OCI-LY7 (cell line): ENCODE measurements at regions not wholly inside any gene's neighbourhood (a gene's known extent, or its start where the extent isn't known, plus 50 kb on each side); places are given as distances from the start of the nearest gene placed in this dataset.

ENCODE experiments used
- BruUV-seq: library from RNA; stranded (reverse); fragments of 400-500 nt; replicated peaks from 2 replicates; lab custom pipeline; 2021; lab: Mats Ljungman, UMichigan
- CTCF ChIA-PET: fragments of 300-600 bp; sonication (Branson Sonifier 250); formaldehyde crosslinking; loops from one replicate; lab custom pipeline; 2022; ENCODE audit warnings: antibody characterized with exemption; ENCODE audit not compliant: unreplicated experiment; lab: Charles Lee
- POLR2A ChIA-PET: fragments of 300-600 bp; sonication (Branson Sonifier 250); formaldehyde crosslinking; loops from one replicate; lab custom pipeline; 2022; ENCODE audit warnings: antibody characterized with exemption; lab: Charles Lee
- DNase-seq: peaks from one replicate; pipeline ENCODE4 v3.0.0-alpha.2; 2015; ENCODE audit warnings: low spot score
- H2AFZ ChIP-seq: fragments of 200-600 bp; sonication (generic), shearing (Covaris generic); 2 replicates; pipeline ENCODE4 v1.6.1; 2014; ENCODE audit warnings: mild to moderate bottlenecking, antibody characterized with exemption, low read length, moderate library complexity
- H3K27ac ChIP-seq: fragments of 200-600 bp; sonication (generic); 2 replicates; pipeline ENCODE4 v1.5.1; 2014; ENCODE audit warnings: mixed run types, low read depth, mild to moderate bottlenecking, moderate library complexity, low read length, inconsistent platforms; ENCODE audit not compliant: poor library complexity, severe bottlenecking
- H3K36me3 ChIP-seq: fragments of 200-600 bp; sonication (generic); 2 replicates; pipeline ENCODE4 v1.6.1; 2014; ENCODE audit warnings: mild to moderate bottlenecking, antibody characterized with exemption, low read length, moderate library complexity, mixed read lengths; ENCODE audit not compliant: insufficient read depth
- H3K4me1 ChIP-seq: fragments of 200-600 bp; sonication (generic); 2 replicates; pipeline ENCODE4 v1.5.1; 2014; ENCODE audit warnings: mild to moderate bottlenecking, low read length; ENCODE audit not compliant: insufficient read depth, poor library complexity, severe bottlenecking
- H3K4me2 ChIP-seq: fragments of 200-600 bp; sonication (generic); 2 replicates; pipeline ENCODE4 v1.6.1; 2014; ENCODE audit warnings: mild to moderate bottlenecking, low read length
- H3K4me3 ChIP-seq: fragments of 200-600 bp; sonication (generic); 2 replicates; pipeline ENCODE4 v1.5.1; 2014; ENCODE audit warnings: mild to moderate bottlenecking, low read depth, low read length; ENCODE audit not compliant: poor library complexity, severe bottlenecking
- H3K79me2 ChIP-seq: fragments of 200-600 bp; sonication (generic); 2 replicates; pipeline ENCODE4 v1.6.1; 2016; ENCODE audit warnings: low read depth, mild to moderate bottlenecking, low read length, moderate library complexity, mixed read lengths; ENCODE audit not compliant: insufficient read depth
- H3K9me2 ChIP-seq: fragments of 200-600 bp; sonication (generic); 2 replicates; pipeline ENCODE4 v1.6.1; 2016; ENCODE audit warnings: mild to moderate bottlenecking, low read length, mixed read lengths; ENCODE audit not compliant: insufficient read depth
- H3K9me3 ChIP-seq: fragments of 200-600 bp; sonication (generic); 2 replicates; pipeline ENCODE4 v1.6.1; 2014; ENCODE audit warnings: mild to moderate bottlenecking, mixed run types, low read length, mixed read lengths
- H4K20me1 ChIP-seq: fragments of 200-600 bp; sonication (generic); 2 replicates; pipeline ENCODE4 v1.6.1; 2014; ENCODE audit warnings: mild to moderate bottlenecking, antibody characterized with exemption, low read length, moderate library complexity, mixed read lengths; ENCODE audit not compliant: insufficient read depth
- EZH2phosphoT487 ChIP-seq: fragments of 200-600 bp; sonication (generic); IDR thresholded peaks from 2 replicates; pipeline ENCODE4 v1.6.1; 2018; ENCODE audit warnings: low read depth, borderline replicate concordance, mild to moderate bottlenecking, mixed run types, antibody characterized with exemption, low read length, moderate library complexity, mixed read lengths
- intact Hi-C: fragments of 100-400 bp; cut with micrococcal nuclease; formaldehyde crosslinking; loops from one replicate; pipeline ENCODE4 v1.10.0; 2022; ENCODE audit not compliant: unreplicated experiment
- TF ChIP-seq, protein P1 (sequence below): fragments of 200-600 bp; sonication (generic); conservative IDR thresholded peaks from 2 replicates; pipeline ENCODE4 v1.5.1; 2014; ENCODE audit warnings: mild to moderate bottlenecking, antibody characterized with exemption, low read length, moderate library complexity, mixed read lengths

DNA sequence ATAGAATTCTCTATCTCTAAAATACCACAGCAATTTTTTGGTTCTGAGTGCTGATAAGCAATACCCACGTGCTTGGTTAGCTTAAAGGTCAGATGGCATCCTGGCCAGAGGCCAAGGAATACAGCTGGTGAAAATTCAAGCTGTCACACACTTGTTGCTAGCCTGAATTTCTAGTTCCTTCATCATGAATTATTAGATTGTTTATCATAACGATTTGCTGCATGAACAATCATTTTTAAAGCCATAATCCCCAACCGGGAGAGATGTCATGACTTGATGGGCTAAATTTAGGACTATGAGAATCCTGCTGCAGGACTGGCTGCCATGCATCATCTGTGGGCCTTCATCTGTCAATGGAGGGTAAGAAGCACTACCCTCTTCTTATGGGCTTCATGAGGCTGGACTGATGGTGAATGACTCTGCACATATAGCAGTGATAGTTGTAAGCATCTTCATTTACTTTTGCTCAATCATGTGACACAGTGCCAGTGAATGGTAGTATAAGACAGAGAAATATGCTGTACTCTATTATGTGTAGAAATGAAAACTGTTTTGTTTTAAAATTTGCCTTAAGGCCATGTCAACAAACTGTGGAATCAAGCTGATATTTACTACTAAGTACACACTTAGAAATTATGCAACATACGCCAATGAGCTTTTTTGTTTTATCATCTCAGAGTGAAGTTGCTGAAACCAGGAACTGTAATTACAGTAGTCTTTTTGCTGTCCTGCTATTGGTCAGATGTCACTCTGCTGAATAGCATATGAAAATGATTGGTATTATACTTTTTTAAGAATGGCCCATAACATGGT is 80.5 kb upstream of the RALGPS2 start:
- intact Hi-C loops: no loop called here
- TF ChIP-seq, protein P1, sequence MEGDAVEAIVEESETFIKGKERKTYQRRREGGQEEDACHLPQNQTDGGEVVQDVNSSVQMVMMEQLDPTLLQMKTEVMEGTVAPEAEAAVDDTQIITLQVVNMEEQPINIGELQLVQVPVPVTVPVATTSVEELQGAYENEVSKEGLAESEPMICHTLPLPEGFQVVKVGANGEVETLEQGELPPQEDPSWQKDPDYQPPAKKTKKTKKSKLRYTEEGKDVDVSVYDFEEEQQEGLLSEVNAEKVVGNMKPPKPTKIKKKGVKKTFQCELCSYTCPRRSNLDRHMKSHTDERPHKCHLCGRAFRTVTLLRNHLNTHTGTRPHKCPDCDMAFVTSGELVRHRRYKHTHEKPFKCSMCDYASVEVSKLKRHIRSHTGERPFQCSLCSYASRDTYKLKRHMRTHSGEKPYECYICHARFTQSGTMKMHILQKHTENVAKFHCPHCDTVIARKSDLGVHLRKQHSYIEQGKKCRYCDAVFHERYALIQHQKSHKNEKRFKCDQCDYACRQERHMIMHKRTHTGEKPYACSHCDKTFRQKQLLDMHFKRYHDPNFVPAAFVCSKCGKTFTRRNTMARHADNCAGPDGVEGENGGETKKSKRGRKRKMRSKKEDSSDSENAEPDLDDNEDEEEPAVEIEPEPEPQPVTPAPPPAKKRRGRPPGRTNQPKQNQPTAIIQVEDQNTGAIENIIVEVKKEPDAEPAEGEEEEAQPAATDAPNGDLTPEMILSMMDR: no peak
- no peak for TF ChIP-seq EZH2phosphoT487
- H2AFZ ChIP-seq: peak overlapping the region; percentile 84
- POLR2A ChIA-PET: interaction anchor here (0.5 to 3.3 kb wide), 16 partner anchors 8 to 388 kb away, joined by 3 to 14 read pairs (median 4); no protein-coding TSS in a partner anchor
- no peaks in the 10 kb centered on the region for H3K9me3 ChIP-seq
- H3K4me3 ChIP-seq: no peak overlapping the region
- H3K27ac ChIP-seq: no peak overlapping the region
- no peaks in the 10 kb centered on the region for H4K20me1 ChIP-seq
- peak overlapping the region; percentile 44 for H3K4me2 ChIP-seq
- DNase-seq: peak; percentile 51
- CTCF ChIA-PET: interaction anchor here (0.6 to 1.0 kb wide), 2 partner anchors 8 to 63 kb away, joined by 3 read pairs; no protein-coding TSS in a partner anchor
- no peaks in the 10 kb centered on the region for H3K36me3 ChIP-seq
- H3K4me1 ChIP-seq: peaks cover 38% of the 10 kb centered on the region
- no peaks in the 10 kb centered on the region for H3K9me2 ChIP-seq
- BruUV-seq: no TSS peak
- no peaks in the 10 kb centered on the region for H3K79me2 ChIP-seq

DNA sequence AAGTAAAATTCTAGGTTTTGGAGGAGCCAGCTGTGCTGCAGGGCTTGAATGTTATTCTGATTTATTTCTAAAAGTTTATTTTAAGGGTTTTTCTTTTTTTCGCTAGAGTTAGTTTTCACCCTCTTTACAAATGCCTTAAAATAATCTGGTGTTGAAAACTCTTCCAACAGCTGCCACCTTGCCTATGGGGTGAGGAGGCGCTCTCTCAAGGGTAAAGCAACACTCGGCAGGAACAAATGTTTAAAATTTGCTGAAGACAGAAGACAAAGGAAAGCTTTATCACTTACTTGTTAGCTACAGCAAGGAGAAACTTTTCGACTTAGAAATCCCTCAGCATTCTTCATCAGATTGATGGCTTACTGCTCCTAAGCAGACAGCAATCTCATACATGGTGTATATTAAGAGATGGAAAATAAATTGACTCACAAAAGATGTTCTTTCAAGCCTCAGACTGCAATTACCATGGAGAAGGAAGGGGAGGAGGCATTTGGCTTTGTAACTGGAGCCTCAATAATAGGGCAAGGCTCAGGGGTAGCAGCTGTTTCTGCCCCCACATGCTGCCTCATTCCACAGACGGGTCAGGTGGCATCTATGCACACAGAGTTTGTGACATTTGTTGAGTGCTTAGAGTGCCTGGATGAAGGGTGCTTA is 79.8 kb upstream of the RALGPS2 start:
- Histone ChIP-seq H3K36me3 (no peaks in the 10 kb centered on the region), H3K9me2 (no peaks in the 10 kb centered on the region), H3K79me2 (no peaks in the 10 kb centered on the region), H2AFZ (peak overlapping the region; percentile 84), H4K20me1 (no peaks in the 10 kb centered on the region), H3K4me3 (no peak overlapping the region), H3K9me3 (no peaks in the 10 kb centered on the region), H3K27ac (no peak overlapping the region), H3K4me1 (peaks cover 38% of the 10 kb centered on the region), H3K4me2 (peak overlapping the region; percentile 44)
- intact Hi-C loops: no loop called here
- ChIA-PET CTCF (interaction anchor here (0.5 to 1.0 kb wide), 2 partner anchors 9 to 81 kb away, joined by 3 to 4 read pairs; no protein-coding TSS in a partner anchor), POLR2A (interaction anchor here (0.5 to 3.3 kb wide), 15 partner anchors 8 to 387 kb away, joined by 3 to 14 read pairs (median 4); no protein-coding TSS in a partner anchor)
- no TSS peak for BruUV-seq
- TF ChIP-seq, protein P1: peak; percentile 21; the same call in 1 of the 2 replicates
- TF ChIP-seq EZH2phosphoT487: no peak
- no peak for DNase-seq
